GM21717 (cell line): ENCODE measurements at regions not wholly inside any gene's neighbourhood (a gene's known extent, or its start where the extent isn't known, plus 50 kb on each side); places are given as distances from the start of the nearest gene placed in this dataset.

Experiments used
- ATAC-seq: cut with Tn5 transposase; IDR thresholded peaks from one replicate; pipeline ENCODE4 v1.9.1; 2021; ENCODE audit warnings: mild to moderate bottlenecking, moderate library complexity; ENCODE audit not compliant: unreplicated experiment

GRCh38 chr9:4435197-4435596 is 55.1 kb upstream of the SLC1A1 start:
- no peak for ATAC-seq

- peak; percentile 58 for ATAC-seq
Observed at GRCh38 chr9:4433379-4433778, 56.9 kb upstream of the SLC1A1 start.

DNA sequence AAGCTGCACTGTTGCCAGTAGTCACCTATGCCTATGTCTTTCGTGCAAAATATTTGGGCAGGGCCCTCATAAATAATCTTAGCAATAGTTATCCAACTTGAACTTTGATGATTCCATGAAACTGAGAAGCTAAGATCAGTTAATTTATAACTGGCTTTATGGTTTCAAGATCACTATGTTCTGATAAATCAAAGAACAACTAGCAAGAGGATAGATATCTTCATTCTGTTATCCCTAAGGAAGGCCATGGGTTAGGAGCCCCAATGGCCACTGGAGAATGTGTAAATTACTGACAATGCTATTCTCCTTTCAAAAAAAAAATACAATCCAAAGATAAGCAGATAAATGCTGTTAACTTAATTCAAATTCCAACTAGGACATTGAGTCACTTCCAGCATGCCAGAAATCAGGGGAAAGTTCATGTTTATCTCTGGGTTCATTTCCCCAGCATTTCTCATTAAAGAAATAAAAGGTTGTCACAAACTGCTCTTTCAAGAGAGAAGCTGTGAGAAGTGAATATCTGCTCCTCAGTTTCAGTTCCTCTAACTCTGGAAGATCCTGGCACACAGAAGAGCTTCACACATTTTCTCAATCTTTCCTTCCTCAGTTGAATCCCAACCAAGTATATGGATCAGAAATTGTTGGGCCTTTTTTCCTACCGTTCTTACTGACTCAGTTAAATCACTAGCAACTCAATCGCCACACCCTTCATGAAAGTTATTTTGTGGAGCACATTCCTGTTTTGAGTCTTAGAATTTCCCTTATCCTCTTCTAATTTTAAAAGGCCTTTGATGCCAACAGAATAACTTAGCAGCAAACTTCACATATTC is 59.6 kb upstream of the SLC1A1 start:
- no peak for ATAC-seq

- no peak for ATAC-seq
Observed at GRCh38 chr9:4425319-4426045, 64.8 kb upstream of the SLC1A1 start.

DNA sequence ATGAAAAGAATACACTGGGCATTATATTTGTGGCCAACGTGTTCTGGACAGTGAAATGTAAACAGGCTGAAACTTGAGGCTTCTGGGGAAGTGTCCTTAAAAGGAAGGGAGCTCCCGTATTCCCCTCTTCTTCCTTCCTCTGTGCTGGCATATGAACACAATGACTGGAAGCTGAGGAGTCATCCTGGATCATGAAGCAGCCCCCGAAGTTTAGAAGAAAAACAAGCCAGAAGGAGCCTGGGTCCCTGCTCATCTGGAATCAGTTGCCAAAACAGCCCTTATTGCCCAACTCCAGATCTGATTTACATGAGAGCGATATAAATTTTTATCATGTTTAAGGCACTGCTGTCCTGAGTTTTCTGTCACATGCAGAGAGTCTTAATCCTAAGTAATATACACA is 65.4 kb upstream of the SLC1A1 start:
- no peak for ATAC-seq

DNA sequence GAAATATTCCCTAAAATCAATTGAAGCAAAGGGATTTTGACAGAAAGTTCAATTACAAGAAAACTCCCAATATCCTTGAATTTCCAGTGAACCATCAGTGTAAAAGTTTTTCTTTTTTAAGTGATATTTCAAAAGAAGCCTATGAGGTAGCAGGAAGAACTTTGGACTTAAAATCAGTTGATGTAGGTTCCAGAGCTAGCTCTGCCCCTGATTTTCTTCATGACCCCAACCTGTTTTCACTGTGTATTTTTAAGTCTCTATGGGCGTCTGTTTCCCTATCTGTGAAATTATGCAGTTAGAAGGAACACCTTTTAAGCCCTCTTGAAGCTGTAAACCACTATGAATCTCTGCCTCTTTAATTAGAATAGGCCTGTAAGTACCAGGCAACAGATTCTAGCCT is 66.2 kb upstream of the SLC1A1 start:
- no peak for ATAC-seq

DNA sequence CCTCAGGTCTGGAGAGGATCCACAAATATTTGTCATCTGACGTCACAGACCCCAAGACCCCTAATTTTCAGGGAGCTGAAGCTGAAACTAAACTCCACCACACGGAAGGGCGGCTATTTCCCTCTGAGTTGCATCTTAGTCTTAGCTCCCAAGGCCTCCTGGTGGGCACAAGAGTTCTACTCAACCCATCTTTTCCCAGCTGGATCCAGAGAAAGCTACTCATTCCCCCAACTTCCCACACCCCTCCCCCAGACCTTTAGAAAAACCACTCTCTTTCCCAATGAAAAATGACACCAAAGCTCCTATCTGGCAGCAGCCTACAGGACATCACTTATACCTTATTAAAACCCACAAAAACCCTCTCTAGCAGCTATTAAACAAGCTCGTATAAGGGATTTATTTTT is 67.1 kb upstream of the SLC1A1 start:
- ATAC-seq: no peak

- ATAC-seq: peak; percentile 75
Observed at GRCh38 chr9:4422495-4422894, 67.8 kb upstream of the SLC1A1 start.

- ATAC-seq: no peak
Observed at GRCh38 chr9:4421847-4422246, 68.4 kb upstream of the SLC1A1 start.

DNA sequence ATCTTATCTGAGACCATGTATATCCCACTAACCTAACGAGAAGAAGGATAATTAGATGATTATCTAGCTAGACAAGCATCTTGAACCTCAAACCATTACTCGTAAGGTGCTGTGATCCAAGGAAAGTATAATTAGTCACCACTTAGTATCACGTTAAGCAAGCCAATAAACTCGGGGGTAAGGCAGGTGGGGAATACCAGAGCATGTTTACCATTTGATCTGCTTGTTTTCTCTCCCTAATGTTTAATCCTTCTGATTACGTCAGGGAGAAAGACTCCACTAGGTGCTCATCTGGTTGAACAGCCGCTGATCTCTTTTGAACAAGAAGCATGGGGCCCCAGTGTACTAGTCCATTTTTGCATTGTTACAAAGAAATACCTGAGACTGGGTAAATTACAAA is 69.9 kb upstream of the SLC1A1 start:
- ATAC-seq: no peak

- no peak for ATAC-seq
Observed at GRCh38 chr9:4417578-4418325, 72.5 kb upstream of the SLC1A1 start.

GRCh38 chr9:4416467-4416866 is 73.8 kb upstream of the SLC1A1 start:
- no peak for ATAC-seq

DNA sequence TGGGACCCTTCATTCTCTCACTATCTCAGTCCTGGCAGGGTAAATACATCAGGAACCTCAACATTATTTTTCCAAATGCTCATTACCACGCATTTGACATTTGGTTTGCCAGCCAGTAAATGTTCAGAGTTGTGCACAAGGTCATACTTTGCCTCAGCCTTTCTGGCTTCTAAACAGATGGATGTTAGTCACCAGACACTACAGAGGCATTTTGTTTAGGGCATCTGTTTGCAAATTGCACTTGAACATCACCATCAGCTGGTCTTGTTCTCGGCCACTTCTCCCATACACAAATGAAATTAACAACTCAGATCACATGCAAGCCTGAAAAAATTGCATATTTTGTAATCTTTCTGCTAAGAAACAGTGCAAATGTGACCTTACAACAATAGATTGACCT is 75.0 kb upstream of the SLC1A1 start:
- no peak for ATAC-seq

- ATAC-seq: no peak
Observed at GRCh38 chr9:4413856-4414255, 76.4 kb upstream of the SLC1A1 start.

GRCh38 chr9:4404156-4404555 is 86.1 kb upstream of the SLC1A1 start:
- no peak for ATAC-seq

DNA sequence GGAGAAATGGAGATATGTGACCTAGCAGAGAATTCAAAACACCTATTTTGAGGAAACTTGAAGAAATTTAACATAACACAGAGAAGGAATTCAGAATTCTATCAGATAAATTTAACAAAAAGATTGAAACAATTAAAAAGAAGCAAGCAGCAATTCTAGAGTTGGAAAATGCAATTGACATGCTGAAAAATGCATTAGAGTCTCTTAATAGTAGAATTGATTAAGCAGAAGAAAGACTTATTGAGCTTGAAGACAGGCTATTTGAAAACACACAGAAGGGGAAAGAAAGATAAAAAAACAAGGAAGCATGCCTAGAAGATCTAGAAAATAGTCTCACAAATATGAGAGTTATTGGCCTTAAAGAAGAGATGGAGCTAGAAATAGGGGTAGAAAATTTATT is 87.8 kb upstream of the SLC1A1 start:
- no peak for ATAC-seq

GRCh38 chr9:4400731-4401130 is 89.5 kb upstream of the SLC1A1 start:
- ATAC-seq: no peak

DNA sequence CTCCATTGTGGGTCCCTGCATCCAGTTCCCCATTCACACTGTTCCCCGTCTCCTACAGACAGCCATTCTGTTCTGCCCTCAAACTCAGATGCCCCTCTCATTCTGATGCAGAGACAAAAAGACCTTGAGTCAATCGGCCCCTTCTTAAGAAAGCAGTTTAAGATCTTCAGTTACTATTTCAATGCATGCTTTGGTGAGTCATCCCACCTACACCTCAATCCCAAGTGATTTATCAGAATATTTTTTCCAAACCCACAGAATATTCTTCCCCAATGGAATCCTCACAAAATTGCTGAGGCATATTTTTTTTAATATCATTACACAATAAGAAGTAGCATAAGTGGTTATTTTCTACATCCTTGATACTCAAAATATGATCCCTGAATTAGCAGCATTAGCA is 92.4 kb upstream of the SLC1A1 start:
- no peak for ATAC-seq

DNA sequence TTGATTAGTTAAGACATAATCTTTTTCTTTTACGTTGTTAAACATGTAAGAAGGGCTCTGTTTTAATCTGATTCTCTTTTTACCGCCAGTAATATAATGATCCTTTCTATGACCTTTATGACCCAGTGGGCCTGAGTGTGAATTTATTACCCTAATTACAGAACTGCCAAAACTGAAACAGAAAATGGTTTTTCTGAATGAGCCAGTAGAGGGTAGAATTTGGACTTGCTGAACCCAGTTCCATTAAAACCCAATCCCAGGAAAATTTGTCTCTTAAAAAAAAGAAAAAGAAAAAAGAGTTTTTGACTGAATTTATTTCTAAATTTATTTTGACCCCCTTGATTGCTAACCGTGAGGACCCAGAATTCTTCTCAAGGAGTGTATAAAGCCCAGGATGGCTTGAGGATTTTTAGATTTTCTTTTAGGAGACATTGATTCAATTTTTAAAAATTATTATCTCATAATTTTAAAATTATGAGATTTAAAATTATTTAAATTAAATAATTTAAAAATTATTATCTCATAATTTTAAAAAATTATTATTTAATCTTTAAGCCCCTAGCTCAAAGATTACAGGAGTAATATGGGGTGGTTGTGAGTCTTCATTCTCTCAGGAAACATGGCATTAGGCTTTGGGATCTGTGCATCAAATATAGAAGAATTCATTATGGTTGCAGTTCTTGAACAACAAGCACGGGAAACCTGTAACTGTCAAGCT is 94.1 kb upstream of the GLIS3 start:
- ATAC-seq: no peak

- no peak for ATAC-seq
Observed at GRCh38 chr9:4389755-4390154, 89.9 kb upstream of the GLIS3 start.

GRCh38 chr9:4389003-4389402 is 89.1 kb upstream of the GLIS3 start:
- ATAC-seq: no peak
